ENCODE measurements at regions not wholly inside any gene's neighbourhood (a gene's known extent, or its start where the extent isn't known, plus 50 kb on each side); places are given as distances from the start of the nearest gene placed in this dataset.
"Not testable (repeated sequence)": the region's sequence is repeated elsewhere in the genome, so short reads cannot be mapped to it uniquely, and the experiment has no call there.

- ChIA-PET POLR2A (no interaction called here), CTCF (no interaction called here)
Measured at GRCh38 chr15:38002883-38003477, 68.5 kb downstream of the TMCO5A start.

- CTCF ChIA-PET = interaction anchor here (0.8 to 1.0 kb wide), 2 partner anchors 9 to 44 kb away, joined by 3 to 4 read pairs; no protein-coding TSS in a partner anchor
- POLR2A ChIA-PET = no interaction called here
Measured at GRCh38 chr15:38004218-38004861, 69.9 kb downstream of the TMCO5A start.

GRCh38 chr15:38005953-38006808, 71.7 kb downstream of the TMCO5A start:
- ChIA-PET POLR2A (no interaction called here), CTCF (interaction anchor here (1.0 kb wide), 1 partner anchor 380 kb away, joined by 3 read pairs; no protein-coding TSS in a partner anchor)

GRCh38 chr15:38010395-38010794, 76.0 kb downstream of the TMCO5A start:
- ChIA-PET CTCF (no interaction called here), POLR2A (no interaction called here)

- ChIA-PET POLR2A (no interaction called here), CTCF (interaction anchor here (0.9 kb wide), 1 partner anchor 17 kb away, joined by 3 read pairs; no protein-coding TSS in a partner anchor)
Measured at GRCh38 chr15:38012894-38013293, 78.5 kb downstream of the TMCO5A start.

GRCh38 chr15:38017721-38018120, 83.3 kb downstream of the TMCO5A start:
- CTCF ChIA-PET = no interaction called here

GRCh38 chr15:38019066-38019465, 84.6 kb downstream of the TMCO5A start:
- POLR2A ChIA-PET = no interaction called here
- CTCF ChIA-PET = no interaction called here

More at GRCh38 chr15:38017721-38018120, 83.3 kb downstream of the TMCO5A start:
- POLR2A ChIA-PET = no interaction called here

GRCh38 chr15:38021259-38021658, 86.8 kb downstream of the TMCO5A start:
- ChIA-PET CTCF (no interaction called here), POLR2A (no interaction called here)

- POLR2A ChIA-PET = no interaction called here
- CTCF ChIA-PET = no interaction called here
Measured at GRCh38 chr15:38024293-38025091, 90.1 kb downstream of the TMCO5A start.

GRCh38 chr15:38025656-38026055, 91.2 kb downstream of the TMCO5A start:
- POLR2A ChIA-PET, CTCF ChIA-PET: not testable (repeated sequence)

- CTCF ChIA-PET = no interaction called here
- POLR2A ChIA-PET = no interaction called here
Measured at GRCh38 chr15:38028869-38029268, 94.4 kb downstream of the TMCO5A start.

- ChIA-PET POLR2A (no interaction called here), CTCF (no interaction called here)
Measured at GRCh38 chr15:38029736-38030135, 95.3 kb downstream of the TMCO5A start.

- ChIA-PET CTCF (no interaction called here), POLR2A (no interaction called here)
Measured at GRCh38 chr15:38030609-38031008, 96.2 kb downstream of the TMCO5A start.

- ChIA-PET CTCF (no interaction called here), POLR2A (no interaction called here)
Measured at GRCh38 chr15:38035701-38036100, 101.3 kb downstream of the TMCO5A start.

GRCh38 chr15:38036790-38037338, 102.4 kb downstream of the TMCO5A start:
- POLR2A ChIA-PET = no interaction called here
- CTCF ChIA-PET = no interaction called here

GRCh38 chr15:38038659-38039442, 104.4 kb downstream of the TMCO5A start:
- CTCF ChIA-PET = no interaction called here
- POLR2A ChIA-PET = no interaction called here

GRCh38 chr15:38040615-38041014, 106.2 kb downstream of the TMCO5A start:
- ChIA-PET CTCF (no interaction called here), POLR2A (no interaction called here)

GRCh38 chr15:38041576-38041975, 107.1 kb downstream of the TMCO5A start:
- ChIA-PET POLR2A (no interaction called here), CTCF (no interaction called here)

GRCh38 chr15:38042211-38042610, 107.8 kb downstream of the TMCO5A start:
- CTCF ChIA-PET = no interaction called here

More at GRCh38 chr15:38042211-38042610, 107.8 kb downstream of the TMCO5A start:
- POLR2A ChIA-PET = no interaction called here
